HG03159 (cell line): ENCODE measurements at regions not wholly inside any gene's neighbourhood (a gene's known extent, or its start where the extent isn't known, plus 50 kb on each side); places are given as distances from the start of the nearest gene placed in this dataset.

ENCODE experiments used
- ATAC-seq: cut with Tn5 transposase; IDR thresholded peaks from one replicate; pipeline ENCODE4 v1.9.1; 2021; ENCODE audit warnings: mild to moderate bottlenecking, moderate library complexity; ENCODE audit not compliant: unreplicated experiment

DNA sequence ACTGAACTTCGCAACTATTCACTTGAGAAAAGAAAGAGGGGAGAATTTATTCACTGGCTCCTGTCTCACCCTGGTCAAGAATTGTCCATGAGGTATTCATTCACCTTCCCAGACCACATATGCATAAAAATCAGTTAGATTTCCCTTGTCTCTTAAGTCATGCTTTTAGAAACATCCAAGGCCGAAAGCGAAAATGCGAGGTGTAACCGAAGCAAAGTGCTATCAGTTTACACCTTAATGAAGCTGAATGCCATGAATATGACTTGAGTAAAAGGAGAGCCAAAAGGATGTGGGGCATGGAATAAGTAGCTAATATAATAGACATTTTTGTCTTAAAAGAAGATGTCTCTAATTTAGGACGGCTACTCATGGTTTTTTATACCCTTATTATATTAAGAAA is 965.6 kb upstream of the CHORDC1 start:
- ATAC-seq, result no peak

GRCh38 chr11:91187314-91187713 is 964.5 kb upstream of the CHORDC1 start:
- no peak for ATAC-seq

- no peak for ATAC-seq
Measured at GRCh38 chr11:91178366-91178765, 955.5 kb upstream of the CHORDC1 start.

- ATAC-seq, result no peak
Measured at GRCh38 chr11:91174734-91175133, 951.9 kb upstream of the CHORDC1 start.

DNA sequence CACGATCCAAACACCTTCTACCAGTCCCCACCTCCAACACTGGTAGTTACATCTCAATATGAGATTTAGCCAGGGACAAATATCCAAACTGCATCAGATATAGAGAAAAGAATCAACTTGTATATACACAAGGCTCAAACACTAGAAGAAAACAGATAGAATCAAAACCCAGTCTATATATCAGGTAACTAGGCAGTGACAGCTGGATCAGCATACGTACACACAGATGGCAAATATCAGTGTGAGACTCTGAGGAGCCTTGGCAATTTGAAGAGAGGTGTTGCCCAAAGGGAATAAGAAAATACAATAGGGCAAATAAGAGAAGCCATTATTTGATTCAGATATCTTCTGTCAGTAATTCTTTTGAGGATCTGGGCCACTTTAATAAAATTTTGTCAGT is 951.3 kb upstream of the CHORDC1 start:
- no peak for ATAC-seq

- ATAC-seq, result no peak
Measured at GRCh38 chr11:91173701-91174100, 950.9 kb upstream of the CHORDC1 start.

- no peak for ATAC-seq
Measured at GRCh38 chr11:91170711-91171110, 947.9 kb upstream of the CHORDC1 start.

DNA sequence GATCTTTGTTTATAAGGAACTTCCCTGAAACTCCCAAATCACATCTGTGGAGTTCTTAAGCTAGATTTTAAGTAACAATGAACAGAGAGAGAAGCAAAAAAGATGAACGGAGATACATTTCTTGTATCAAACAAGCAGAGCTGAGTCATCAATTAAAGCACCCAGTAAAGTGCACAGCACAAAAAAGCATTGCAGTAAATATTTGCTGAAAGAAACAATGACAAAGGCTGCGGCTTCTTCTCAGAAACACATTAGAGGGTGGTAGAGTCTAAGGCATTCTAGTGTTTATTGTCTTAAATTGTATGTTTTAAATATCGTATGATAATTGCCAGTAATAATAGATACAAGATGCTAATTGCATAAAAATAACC is 941.6 kb upstream of the CHORDC1 start:
- ATAC-seq, result no peak

DNA sequence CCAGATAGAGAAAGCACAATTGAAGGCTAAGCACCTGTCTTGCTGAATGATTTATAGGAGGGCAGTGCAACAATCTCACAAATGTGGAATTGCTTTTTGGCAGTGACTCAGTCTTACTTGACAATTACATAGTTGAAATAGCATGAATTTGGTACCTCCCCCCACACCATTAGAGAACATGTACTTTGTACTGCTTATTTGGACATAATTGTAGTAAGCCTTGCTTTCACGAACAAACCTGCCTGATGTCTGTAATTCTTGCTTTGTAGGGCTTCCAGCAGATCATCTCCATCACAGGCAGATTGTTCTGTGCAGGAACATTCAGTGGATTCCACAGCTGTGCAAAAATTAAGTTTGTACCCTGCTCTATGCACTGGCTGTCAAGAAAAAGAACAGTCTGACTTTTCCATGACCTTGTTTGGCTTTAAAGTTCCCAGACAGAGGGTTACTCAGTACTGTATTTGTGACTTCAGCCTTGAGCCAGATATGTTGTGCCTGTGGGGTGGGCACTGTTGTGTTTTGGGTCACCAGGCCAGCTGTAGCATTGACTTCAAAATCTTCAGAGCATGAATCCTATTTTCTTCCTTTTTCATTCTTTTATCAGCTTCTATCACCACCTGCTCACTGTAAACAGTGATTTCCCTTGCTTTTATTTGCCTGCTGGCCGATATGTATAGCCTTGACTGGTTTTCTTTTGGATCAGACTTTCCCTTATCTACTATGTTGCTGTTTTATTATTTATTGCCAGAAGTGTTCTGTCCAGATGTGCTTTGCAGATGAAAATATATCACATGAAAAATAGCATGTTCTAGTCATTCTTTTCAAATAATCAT is 941.0 kb upstream of the CHORDC1 start:
- no peak for ATAC-seq

GRCh38 chr11:91160661-91161060 is 937.8 kb upstream of the CHORDC1 start:
- ATAC-seq, result no peak

DNA sequence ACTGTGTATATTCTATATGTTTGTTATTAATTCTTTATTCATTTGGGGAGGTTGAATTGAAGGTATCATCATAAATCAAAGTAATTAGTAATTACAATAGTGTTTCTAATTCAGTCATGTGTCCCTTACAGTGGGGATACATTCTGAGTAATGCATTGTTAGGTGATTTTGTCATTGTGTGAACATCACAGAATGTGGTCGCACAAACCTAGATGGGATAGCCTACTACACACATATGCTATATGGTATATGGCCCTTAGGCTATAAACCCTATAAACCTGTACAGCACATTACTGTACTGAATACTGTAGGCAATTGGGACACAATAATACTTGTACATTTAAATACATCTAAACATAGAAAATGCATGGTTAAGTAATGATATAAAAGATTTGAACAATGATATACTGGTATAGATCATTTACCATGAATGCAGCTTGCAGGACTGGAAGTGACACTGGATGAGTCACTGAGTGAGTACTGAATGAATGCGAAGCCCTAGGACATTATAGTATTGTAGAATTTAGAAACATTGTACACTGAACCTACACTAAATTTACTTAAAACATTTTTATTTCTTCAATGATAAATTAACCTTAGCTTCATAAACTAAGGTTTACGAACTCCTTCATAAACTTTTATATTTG is 936.2 kb upstream of the CHORDC1 start:
- ATAC-seq, result no peak

- no peak for ATAC-seq
Measured at GRCh38 chr11:91158297-91158696, 935.4 kb upstream of the CHORDC1 start.

- ATAC-seq, result no peak
Measured at GRCh38 chr11:91156041-91156440, 933.2 kb upstream of the CHORDC1 start.

DNA sequence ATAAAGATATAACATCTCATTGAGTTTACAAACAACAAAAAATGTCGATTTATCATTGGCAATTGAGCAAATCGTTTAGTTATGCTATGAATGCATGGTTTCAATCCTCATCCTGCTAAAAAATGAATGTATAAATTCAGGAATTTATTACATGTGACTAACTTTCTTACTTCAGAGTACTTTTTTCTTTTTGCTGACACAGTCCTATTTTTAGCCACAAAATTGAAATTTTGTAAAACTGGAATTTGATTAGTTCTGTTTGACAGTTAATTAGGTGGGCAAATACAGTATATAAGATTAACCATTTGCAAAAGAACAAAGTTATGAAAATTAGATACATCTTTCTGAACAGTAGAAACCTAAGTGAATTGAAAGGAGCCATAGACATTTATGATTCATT is 925.0 kb upstream of the CHORDC1 start:
- ATAC-seq, result no peak

DNA sequence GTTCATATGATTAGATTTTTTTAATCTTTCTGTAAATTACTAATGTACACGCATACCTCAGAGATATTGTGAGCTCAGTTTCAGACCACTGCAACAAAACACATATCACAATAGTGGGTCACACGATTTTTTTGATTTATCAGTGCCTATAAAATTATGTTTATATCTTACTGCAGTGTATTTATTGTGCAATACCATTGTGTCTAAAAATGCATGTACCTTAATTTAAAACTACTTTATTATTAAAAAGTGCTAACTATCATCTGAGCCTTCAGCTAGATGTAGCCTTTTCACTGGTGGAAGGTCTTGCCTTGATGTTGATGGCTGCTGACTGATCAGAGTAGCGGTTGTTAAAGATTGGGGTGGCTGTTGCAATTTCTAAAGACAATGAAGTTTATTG is 918.8 kb upstream of the CHORDC1 start:
- ATAC-seq, result no peak

GRCh38 chr11:91136631-91137030 is 913.8 kb upstream of the CHORDC1 start:
- ATAC-seq, result no peak

DNA sequence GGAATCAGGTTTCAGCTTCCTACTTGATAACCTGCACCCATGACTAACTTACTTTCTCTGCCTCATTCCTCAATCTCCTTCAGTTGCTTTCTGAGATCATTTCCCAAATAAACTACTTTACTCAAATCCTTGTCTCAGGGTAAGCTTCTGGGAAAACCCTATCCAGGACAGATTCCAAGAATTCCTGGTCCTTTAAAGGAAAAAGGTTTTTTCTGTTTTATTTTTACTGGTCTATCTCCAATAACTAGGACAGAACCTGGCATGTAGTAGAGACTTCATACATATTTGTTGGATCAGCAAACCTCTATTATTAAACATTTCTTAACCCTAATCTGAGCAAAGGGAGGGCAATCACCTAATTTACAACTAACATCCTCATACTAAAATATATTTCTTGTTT is 910.5 kb upstream of the CHORDC1 start:
- ATAC-seq, result no peak

GRCh38 chr11:91129596-91129995 is 906.7 kb upstream of the CHORDC1 start:
- no peak for ATAC-seq

- no peak for ATAC-seq
Measured at GRCh38 chr11:91124363-91124762, 901.5 kb upstream of the CHORDC1 start.

GRCh38 chr11:91115116-91115515 is 892.3 kb upstream of the CHORDC1 start:
- ATAC-seq, result no peak

- no peak for ATAC-seq
Measured at GRCh38 chr11:91104237-91104636, 881.4 kb upstream of the CHORDC1 start.

GRCh38 chr11:91100427-91100826 is 877.6 kb upstream of the CHORDC1 start:
- ATAC-seq, result no peak

GRCh38 chr11:91097083-91097482 is 874.2 kb upstream of the CHORDC1 start:
- no peak for ATAC-seq
